ENCODE measurements at regions not wholly inside any gene's neighbourhood (a gene's known extent, or its start where the extent isn't known, plus 50 kb on each side); places are given as distances from the start of the nearest gene placed in this dataset.
"Not testable (repeated sequence)": the region's sequence is repeated elsewhere in the genome, so short reads cannot be mapped to it uniquely, and the experiment has no call there.

DNA sequence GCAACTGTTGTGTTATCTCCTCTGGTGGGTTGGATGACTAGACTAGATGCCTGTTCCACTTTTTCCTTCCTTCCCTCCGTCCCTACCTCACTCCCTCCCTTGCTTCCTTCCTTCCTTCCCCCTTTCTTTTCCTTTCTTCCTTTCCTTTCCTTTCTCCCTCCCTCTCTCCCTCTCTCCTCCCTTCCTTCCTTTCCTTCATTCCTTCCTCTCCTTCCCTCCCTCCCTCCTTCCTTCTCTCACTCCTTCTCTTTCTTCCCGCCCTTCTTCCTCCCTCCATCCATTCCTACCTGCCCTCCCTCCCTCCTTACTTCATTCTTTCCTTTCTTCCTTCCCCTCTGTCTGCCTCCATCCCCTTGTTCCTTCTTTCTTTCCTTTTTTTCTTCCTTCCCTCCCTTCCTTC is 1045.3 kb downstream of the OTOL1 start:
- Histone ChIP-seq H3K27me3 (ENCODE audit: insufficient read depth, low read length) (no peaks in the 10 kb centered on the region), H3K36me3 (ENCODE audit: insufficient read depth, low read length) (no peaks in the 10 kb centered on the region), H3K4me3 (ENCODE audit: low read length) (no peak overlapping the region), H3K9ac (ENCODE audit: low read depth, low read length) (no peak overlapping the region), H3K4me1 (ENCODE audit: insufficient read depth, low read length) (no peaks in the 10 kb centered on the region), H3K27ac (ENCODE audit: low read depth, low read length) (no peak overlapping the region), H3K9me3 (ENCODE audit: insufficient read depth, low read depth, low read length) (no peaks in the 10 kb centered on the region)
- WGBS: 89% methylated on average over 2 of the region's 2 CpGs

DNA sequence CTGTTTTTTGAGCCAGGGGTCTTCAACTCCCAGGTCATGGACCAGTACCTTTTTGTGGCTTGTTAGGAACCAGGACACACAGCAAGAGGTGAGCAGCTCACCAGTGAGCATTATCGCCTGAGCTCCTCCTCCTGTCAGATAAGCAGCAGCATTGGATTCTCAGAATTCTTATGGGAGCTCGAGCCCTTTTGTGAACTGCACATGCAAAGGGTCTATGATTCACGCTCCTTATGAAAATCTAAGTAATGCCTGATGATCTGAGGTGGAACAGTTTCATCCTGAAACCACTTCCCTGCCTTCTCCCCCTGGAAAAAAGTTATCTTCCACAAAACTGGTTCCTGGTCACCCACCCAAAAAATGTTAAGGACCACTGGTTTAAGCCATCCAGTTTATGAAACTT is 1047.6 kb downstream of the OTOL1 start:
- WGBS: 86% methylated on average over 3 of the region's 3 CpGs
- no peak overlapping the region for H3K9ac ChIP-seq (ENCODE audit: low read depth, low read length)
- peaks cover 12% of the 10 kb centered on the region for H3K9me3 ChIP-seq (ENCODE audit: insufficient read depth, low read depth, low read length)
- no peak overlapping the region for H3K4me3 ChIP-seq (ENCODE audit: low read length)
- no peaks in the 10 kb centered on the region for H3K36me3 ChIP-seq (ENCODE audit: insufficient read depth, low read length)
- H3K27me3 ChIP-seq (ENCODE audit: insufficient read depth, low read length): no peaks in the 10 kb centered on the region
- H3K4me1 ChIP-seq (ENCODE audit: insufficient read depth, low read length): no peaks in the 10 kb centered on the region
- H3K27ac ChIP-seq (ENCODE audit: low read depth, low read length): no peak overlapping the region

DNA sequence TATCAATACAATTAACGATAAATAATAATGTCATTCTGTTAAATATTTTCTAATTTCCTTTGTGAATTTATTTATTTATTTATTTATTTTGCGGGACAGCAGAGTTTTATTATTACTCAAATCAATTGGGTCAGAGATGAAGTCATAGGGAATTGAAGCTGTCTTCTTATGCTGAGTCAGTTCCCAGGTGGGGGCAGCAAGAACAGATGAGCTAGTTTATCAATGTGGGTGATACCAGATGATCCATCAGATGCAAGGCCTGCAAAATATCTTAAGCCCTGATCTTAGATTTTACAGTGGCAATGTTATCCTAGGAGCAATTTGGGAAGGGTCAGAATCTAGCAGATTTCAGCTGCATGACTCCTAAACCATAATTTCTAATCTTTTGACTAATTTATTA is 1050.3 kb downstream of the OTOL1 start:
- H3K9me3 ChIP-seq (ENCODE audit: insufficient read depth, low read depth, low read length): peaks cover 20% of the 10 kb centered on the region
- H3K36me3 ChIP-seq (ENCODE audit: insufficient read depth, low read length): no peaks in the 10 kb centered on the region
- no peak overlapping the region for H3K27ac ChIP-seq (ENCODE audit: low read depth, low read length)
- H3K4me3 ChIP-seq (ENCODE audit: low read length): no peak overlapping the region
- H3K4me1 ChIP-seq (ENCODE audit: insufficient read depth, low read length): no peaks in the 10 kb centered on the region
- H3K9ac ChIP-seq (ENCODE audit: low read depth, low read length): no peak overlapping the region
- H3K27me3 ChIP-seq (ENCODE audit: insufficient read depth, low read length): no peaks in the 10 kb centered on the region
- WGBS: 100% methylated on average over 1 of the region's 2 CpGs

DNA sequence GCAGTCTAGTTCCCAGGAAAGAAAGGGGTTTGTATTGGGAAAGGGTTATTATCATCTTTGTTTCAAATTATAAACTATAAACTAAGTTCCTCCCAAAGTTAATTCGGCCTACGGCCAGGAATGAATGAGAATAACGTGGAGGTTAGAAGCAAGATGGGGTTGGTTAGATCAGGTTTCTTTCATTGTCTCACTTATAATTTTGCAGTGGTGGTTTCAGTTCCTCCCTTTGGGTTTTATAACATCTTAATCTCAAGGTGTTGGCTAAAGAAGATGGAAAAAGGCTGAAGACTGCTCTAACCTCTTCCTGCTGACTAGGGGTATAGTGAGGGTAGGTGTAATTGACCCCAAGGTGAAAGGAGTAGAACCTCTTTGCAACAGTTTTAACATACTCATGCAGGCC is 1050.7 kb downstream of the OTOL1 start:
- Histone ChIP-seq H3K36me3 (ENCODE audit: insufficient read depth, low read length) (no peaks in the 10 kb centered on the region), H3K9me3 (ENCODE audit: insufficient read depth, low read depth, low read length) (peaks cover 20% of the 10 kb centered on the region), H3K9ac (ENCODE audit: low read depth, low read length) (no peak overlapping the region), H3K27me3 (ENCODE audit: insufficient read depth, low read length) (no peaks in the 10 kb centered on the region), H3K27ac (ENCODE audit: low read depth, low read length) (no peak overlapping the region), H3K4me1 (ENCODE audit: insufficient read depth, low read length) (no peaks in the 10 kb centered on the region), H3K4me3 (ENCODE audit: low read length) (no peak overlapping the region)
- WGBS: 100% methylated on average over 3 of the region's 3 CpGs

DNA sequence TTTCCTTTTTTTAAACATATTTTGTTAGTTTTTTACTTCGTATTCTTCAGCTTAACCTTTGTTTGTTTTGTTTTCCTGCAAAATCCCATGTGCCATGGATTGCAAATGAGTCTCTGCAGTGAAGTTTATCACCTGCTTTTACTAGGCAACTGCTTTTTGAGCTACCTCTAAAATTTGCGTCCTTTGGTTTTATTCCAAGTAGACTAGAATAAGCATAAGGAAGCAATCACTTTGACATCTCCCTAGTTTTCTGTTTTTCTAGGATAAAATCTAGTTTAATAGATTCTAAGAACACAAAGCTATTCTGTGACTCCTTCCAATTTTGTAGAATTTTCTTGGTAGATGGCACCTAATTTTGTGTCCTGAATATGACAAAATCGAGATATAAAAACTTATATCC is 1059.2 kb downstream of the OTOL1 start:
- H3K36me3 ChIP-seq (ENCODE audit: insufficient read depth, low read length): no peaks in the 10 kb centered on the region
- WGBS: 100% methylated on average over 3 of the region's 3 CpGs
- no peak overlapping the region for H3K27ac ChIP-seq (ENCODE audit: low read depth, low read length)
- H3K9ac ChIP-seq (ENCODE audit: low read depth, low read length): no peak overlapping the region
- H3K27me3 ChIP-seq (ENCODE audit: insufficient read depth, low read length): no peaks in the 10 kb centered on the region
- H3K4me3 ChIP-seq (ENCODE audit: low read length): no peak overlapping the region
- no peaks in the 10 kb centered on the region for H3K4me1 ChIP-seq (ENCODE audit: insufficient read depth, low read length)
- H3K9me3 ChIP-seq (ENCODE audit: insufficient read depth, low read depth, low read length): no peaks in the 10 kb centered on the region

DNA sequence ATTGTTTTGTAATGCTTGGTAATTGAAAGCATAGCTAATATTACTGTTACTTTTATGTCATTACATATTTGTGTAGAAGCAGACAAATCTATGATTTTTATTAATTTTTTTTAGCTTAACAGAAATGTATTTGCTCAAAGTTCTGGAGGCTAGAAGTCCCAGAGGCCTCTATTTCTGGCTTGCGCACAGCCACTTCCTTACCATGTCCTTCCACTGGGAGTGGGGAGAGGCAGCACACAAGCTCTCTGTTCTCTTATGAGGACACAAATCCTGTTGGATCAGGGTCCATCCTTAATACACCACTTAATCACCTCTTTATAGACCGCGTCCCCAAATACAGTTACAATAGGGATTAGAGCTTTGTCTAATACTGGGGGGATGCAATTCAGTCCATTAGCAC is 1061.4 kb downstream of the OTOL1 start:
- Histone ChIP-seq H3K36me3 (ENCODE audit: insufficient read depth, low read length) (no peaks in the 10 kb centered on the region), H3K4me1 (ENCODE audit: insufficient read depth, low read length) (no peaks in the 10 kb centered on the region), H3K27me3 (ENCODE audit: insufficient read depth, low read length) (no peaks in the 10 kb centered on the region), H3K27ac (ENCODE audit: low read depth, low read length) (no peak overlapping the region), H3K9me3 (ENCODE audit: insufficient read depth, low read depth, low read length) (no peaks in the 10 kb centered on the region), H3K9ac (ENCODE audit: low read depth, low read length) (no peak overlapping the region), H3K4me3 (ENCODE audit: low read length) (no peak overlapping the region)
- WGBS: 57% methylated on average over 3 of the region's 3 CpGs

DNA sequence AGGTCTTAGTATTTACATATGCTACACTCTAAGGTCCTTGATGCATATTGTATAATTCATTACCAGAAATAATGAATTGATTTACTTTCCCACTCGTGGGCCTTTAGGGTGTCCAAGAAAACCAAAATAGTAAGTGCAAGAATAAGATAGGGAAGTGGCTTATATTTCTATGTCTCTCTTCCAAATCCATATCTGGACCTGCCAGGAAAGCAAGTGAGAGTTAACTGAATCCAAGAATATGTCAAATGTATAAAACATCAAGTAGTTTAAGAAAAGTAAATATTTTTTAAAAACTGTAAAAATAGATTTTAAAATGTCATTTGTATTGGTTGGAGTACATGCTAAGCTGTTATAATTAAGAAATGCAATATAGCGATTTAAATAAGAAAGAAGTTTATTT is 1072.1 kb downstream of the OTOL1 start:
- 100% methylated on average over 1 of the region's 2 CpGs for WGBS
- Histone ChIP-seq H3K9me3 (ENCODE audit: insufficient read depth, low read depth, low read length) (no peaks in the 10 kb centered on the region), H3K27ac (ENCODE audit: low read depth, low read length) (no peak overlapping the region), H3K4me3 (ENCODE audit: low read length) (no peak overlapping the region), H3K27me3 (ENCODE audit: insufficient read depth, low read length) (no peaks in the 10 kb centered on the region), H3K4me1 (ENCODE audit: insufficient read depth, low read length) (no peaks in the 10 kb centered on the region), H3K9ac (ENCODE audit: low read depth, low read length) (no peak overlapping the region), H3K36me3 (ENCODE audit: insufficient read depth, low read length) (no peaks in the 10 kb centered on the region)

DNA sequence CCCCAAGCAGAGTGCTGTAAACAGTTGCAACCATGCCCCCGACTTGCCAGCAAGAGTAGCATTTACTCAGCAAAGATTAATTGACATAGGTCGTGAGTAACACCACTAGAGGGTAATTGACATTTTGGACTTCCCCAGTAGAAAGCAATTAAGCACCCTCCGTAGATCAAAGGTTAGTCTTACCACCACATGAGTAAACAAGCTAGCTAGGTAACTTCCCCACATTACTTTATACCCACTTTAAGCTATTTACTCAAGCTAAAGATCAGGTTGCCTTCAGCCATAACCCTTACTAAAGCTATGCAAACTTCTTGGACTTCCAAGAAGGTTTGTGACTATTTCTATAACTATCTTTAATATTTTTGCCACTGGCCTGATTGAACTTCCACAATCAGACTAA is 1072.7 kb downstream of the OTOL1 start:
- 86% methylated on average over 3 of the region's 3 CpGs for WGBS

DNA sequence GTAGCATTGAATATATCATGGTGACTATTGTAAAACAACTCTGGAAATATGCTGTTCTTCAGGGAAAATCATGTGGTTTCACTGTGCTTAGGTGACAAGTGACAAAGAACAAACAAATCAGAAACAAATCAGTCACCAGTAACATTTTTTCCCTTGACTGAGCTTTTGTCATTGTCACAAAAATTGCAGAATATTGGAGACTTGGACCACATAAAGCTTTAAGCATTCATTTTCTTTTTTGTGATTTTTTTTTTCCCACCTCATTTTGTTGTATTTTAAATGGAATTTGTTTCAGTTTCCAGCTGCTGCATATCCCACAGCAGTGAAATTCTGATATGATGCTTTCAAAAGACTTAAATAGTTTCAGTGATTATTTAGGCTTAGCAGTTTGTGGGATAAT is 1088.4 kb downstream of the OTOL1 start:
- Histone ChIP-seq H3K4me3 (ENCODE audit: low read length) (no peak overlapping the region), H3K9ac (ENCODE audit: low read depth, low read length) (no peak overlapping the region), H3K27ac (ENCODE audit: low read depth, low read length) (no peak overlapping the region), H3K4me1 (ENCODE audit: insufficient read depth, low read length) (0 out of 2 replicates have a peak, but pooled peaks cover 4% of the 10 kb centered on the region), H3K27me3 (ENCODE audit: insufficient read depth, low read length) (no peaks in the 10 kb centered on the region), H3K36me3 (ENCODE audit: insufficient read depth, low read length) (no peaks in the 10 kb centered on the region), H3K9me3 (ENCODE audit: insufficient read depth, low read depth, low read length) (no peaks in the 10 kb centered on the region)

More for the DNA sequence above, 1072.7 kb downstream of the OTOL1 start:
- H3K36me3 ChIP-seq (ENCODE audit: insufficient read depth, low read length): no peaks in the 10 kb centered on the region
- no peaks in the 10 kb centered on the region for H3K9me3 ChIP-seq (ENCODE audit: insufficient read depth, low read depth, low read length)
- H3K27me3 ChIP-seq (ENCODE audit: insufficient read depth, low read length): no peaks in the 10 kb centered on the region
- H3K4me1 ChIP-seq (ENCODE audit: insufficient read depth, low read length): no peaks in the 10 kb centered on the region
- H3K27ac ChIP-seq (ENCODE audit: low read depth, low read length): no peak overlapping the region
- no peak overlapping the region for H3K9ac ChIP-seq (ENCODE audit: low read depth, low read length)
- H3K4me3 ChIP-seq (ENCODE audit: low read length): no peak overlapping the region

DNA sequence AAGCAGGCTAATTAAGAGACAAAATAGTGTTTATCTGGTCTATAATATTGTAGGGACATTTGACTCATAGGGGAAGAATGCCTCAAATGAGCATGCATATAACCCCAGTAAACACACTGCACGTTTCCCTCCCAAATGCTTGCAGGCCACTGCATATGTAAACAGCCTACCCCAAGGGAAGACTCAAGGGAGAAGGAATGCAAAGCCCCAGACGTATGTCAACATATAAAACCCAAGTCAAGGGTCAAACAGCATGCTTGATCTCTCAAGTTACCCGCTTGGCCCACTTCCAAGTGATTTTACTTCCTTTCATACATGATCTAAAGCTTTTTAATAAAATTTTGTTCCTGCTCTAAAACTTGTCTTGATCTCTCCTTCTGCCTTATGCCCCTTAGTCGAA is 1090.0 kb downstream of the OTOL1 start:
- no peak overlapping the region for H3K27ac ChIP-seq (ENCODE audit: low read depth, low read length)
- 77% methylated on average over 4 of the region's 4 CpGs for WGBS
- H3K4me3 ChIP-seq (ENCODE audit: low read length): no peak overlapping the region

DNA sequence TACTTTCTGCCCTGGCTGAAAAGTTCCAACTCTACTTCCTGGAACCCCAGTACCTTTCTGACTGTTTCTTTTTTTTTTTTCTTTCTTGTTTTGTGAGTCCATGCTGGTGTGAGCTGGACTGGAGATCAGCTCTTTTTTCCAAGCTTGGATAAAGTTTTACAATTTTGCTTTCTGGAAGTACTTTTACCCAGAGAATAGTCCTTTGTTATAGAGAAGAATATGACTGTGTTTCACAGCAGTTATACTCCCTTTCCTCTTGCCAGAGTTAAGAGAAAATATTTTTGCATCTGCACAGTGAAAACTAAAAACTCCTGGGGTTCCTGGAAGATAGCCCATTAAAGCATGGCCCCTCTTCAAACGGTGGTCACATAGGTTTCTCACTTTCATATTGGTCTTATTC is 1100.6 kb downstream of the OTOL1 start:
- Histone ChIP-seq H3K27ac (ENCODE audit: low read depth, low read length) (no peak overlapping the region), H3K9ac (ENCODE audit: low read depth, low read length) (no peak overlapping the region)
- 76% methylated on average over 1 of the region's 1 CpG for WGBS

More for the DNA sequence above, 1090.0 kb downstream of the OTOL1 start:
- Histone ChIP-seq H3K4me1 (ENCODE audit: insufficient read depth, low read length) (0 out of 2 replicates have a peak, but pooled peaks cover 4% of the 10 kb centered on the region), H3K36me3 (ENCODE audit: insufficient read depth, low read length) (no peaks in the 10 kb centered on the region), H3K27me3 (ENCODE audit: insufficient read depth, low read length) (no peaks in the 10 kb centered on the region), H3K9me3 (ENCODE audit: insufficient read depth, low read depth, low read length) (no peaks in the 10 kb centered on the region), H3K9ac (ENCODE audit: low read depth, low read length) (no peak overlapping the region)

DNA sequence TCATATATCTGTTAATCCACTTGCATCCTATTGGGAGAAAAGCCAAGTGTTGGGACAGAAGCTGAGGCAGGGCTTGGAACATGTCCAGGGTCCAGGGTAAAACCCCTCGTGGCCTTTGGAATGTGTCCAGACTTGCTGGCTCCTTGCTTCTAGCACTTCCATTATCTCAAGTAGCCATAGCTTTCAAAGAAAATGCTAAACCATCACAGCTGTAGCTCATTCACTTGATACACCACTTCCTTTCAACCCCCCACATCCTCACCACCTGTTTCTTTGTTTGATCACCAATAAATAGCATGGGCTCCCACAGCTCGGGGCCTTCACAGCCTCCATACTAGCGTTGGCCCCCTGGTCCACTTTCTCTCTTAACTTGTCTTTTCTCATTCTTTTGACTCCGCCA is 1101.9 kb downstream of the OTOL1 start:
- peak overlapping the region; percentile 56 for H3K27ac ChIP-seq (ENCODE audit: low read depth, low read length)
- not testable (repeated sequence) for H3K27me3 ChIP-seq (ENCODE audit: insufficient read depth, low read length); H3K36me3 ChIP-seq (ENCODE audit: insufficient read depth, low read length); H3K4me1 ChIP-seq (ENCODE audit: insufficient read depth, low read length); H3K9ac ChIP-seq (ENCODE audit: low read depth, low read length); H3K9me3 ChIP-seq (ENCODE audit: insufficient read depth, low read depth, low read length); H3K4me3 ChIP-seq (ENCODE audit: low read length)
- WGBS: 79% methylated on average over 4 of the region's 4 CpGs

More for the DNA sequence above, 1100.6 kb downstream of the OTOL1 start:
- H3K4me3 ChIP-seq (ENCODE audit: low read length): no peak overlapping the region
- no peaks in the 10 kb centered on the region for H3K36me3 ChIP-seq (ENCODE audit: insufficient read depth, low read length)
- H3K4me1 ChIP-seq (ENCODE audit: insufficient read depth, low read length): peaks cover 7% of the 10 kb centered on the region
- H3K27me3 ChIP-seq (ENCODE audit: insufficient read depth, low read length): no peaks in the 10 kb centered on the region
- H3K9me3 ChIP-seq (ENCODE audit: insufficient read depth, low read depth, low read length): peaks cover 6% of the 10 kb centered on the region; the same call in 1 of the 2 replicates

Data from HUES64 (cell line).